C4-2B (cell line): ENCODE measurements at regions not wholly inside any gene's neighbourhood (a gene's known extent, or its start where the extent isn't known, plus 50 kb on each side); places are given as distances from the start of the nearest gene placed in this dataset.

ENCODE experiments used
- CTCF ChIP-seq: fragments of 450-650 bp; conservative IDR thresholded peaks from 2 replicates; pipeline ENCODE4 v1.5.1; 2017; ENCODE audit warnings: mild to moderate bottlenecking
- ZFX ChIP-seq: fragments of 450-650 bp; IDR thresholded peaks from 2 replicates; pipeline ENCODE4 v1.6.1; 2017

DNA sequence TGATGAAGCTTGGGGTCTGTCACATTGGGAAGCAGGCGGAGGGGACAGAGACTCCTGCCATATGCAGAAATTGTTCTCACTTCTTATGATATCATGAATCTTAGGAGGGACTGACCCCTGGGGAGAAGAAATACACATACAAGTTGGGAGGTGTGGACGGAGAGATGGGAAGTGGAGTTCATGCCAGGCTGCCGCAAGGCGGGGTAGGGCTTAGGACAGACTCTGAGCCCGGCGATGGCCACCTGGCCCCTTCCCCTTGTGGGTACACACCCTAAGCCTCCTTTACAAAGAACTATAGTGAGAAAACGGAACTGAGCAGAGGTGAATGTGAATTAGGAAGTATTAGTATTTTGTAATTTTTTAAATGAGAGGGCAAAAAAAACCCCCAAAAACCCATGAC is 177.0 kb upstream of the IRS2 start:
- TF ChIP-seq CTCF: no peak
- TF ChIP-seq ZFX: no peak
